H1 (cell line): ENCODE measurements at regions not wholly inside any gene's neighbourhood (a gene's known extent, or its start where the extent isn't known, plus 50 kb on each side); places are given as distances from the start of the nearest gene placed in this dataset.

Source experiments
- HDAC6 ChIP-seq: IDR thresholded peaks from one replicate; pipeline ENCODE4 v1.7.1; 2012; ENCODE audit warnings: low read depth, mild to moderate bottlenecking, inconsistent platforms, low read length, moderate library complexity
- YY1 ChIP-seq: IDR thresholded peaks from 2 replicates; pipeline ENCODE4 v1.6.1; 2011; ENCODE audit warnings: low read depth, mild to moderate bottlenecking, low read length

DNA sequence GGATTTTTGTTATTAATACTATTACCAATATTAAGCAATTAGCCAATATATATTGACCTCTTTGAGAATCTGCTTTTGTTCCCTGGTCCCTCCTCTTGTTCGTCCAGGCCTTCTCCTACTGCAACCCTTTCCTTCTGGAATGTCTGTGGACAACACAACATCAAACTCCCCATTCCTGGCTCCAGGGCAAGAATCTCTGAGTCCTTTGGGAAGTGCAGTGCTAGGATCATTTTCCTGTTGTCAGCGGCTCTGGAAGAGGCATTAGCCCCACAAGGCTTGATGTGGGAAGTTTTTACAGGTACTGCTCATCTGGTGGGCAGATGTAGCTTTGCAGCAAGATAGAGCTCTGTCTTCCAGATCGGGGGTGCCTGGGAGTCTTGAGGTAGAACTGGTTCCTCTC lies 74.3 kb downstream of the RPUSD4 start (continued):
- TF ChIP-seq YY1: no peak
- no peak for TF ChIP-seq HDAC6
